Activated naive CD8-positive, alpha-beta T cell treated with anti-CD3 and anti-CD28 coated beads, Interleukin-2, amount 10 ng/mL, durations not matched to agents 7 days and 5 days (primary cell): ENCODE measurements at regions not wholly inside any gene's neighbourhood (a gene's known extent, or its start where the extent isn't known, plus 50 kb on each side); places are given as distances from the start of the nearest gene placed in this dataset.

Experiments used
- ATAC-seq: fragments of 150-1000 bp; cut with Tn5 transposase; one replicate; pipeline ENCODE4 v1.10.0; 2021; ENCODE audit warnings: low read depth, moderate library complexity
- POLR2A ChIA-PET: fragments of 350-600 bp; sonication (Branson Sonifier 250); formaldehyde crosslinking; loops from one replicate; lab custom pipeline; 2021; ENCODE audit warnings: antibody characterized with exemption; lab: Charles Lee
- DNase-seq: peaks from one replicate; pipeline ENCODE4 v3.0.0; 2021
- H3K27ac Mint-ChIP-seq: one replicate; pipeline ENCODE4 v1.8.0; 2022; ENCODE audit warnings: mild to moderate bottlenecking, mixed read lengths
- H3K27me3 Mint-ChIP-seq: one replicate; pipeline ENCODE4 v1.8.0; 2022; ENCODE audit warnings: mild to moderate bottlenecking, moderate library complexity, mixed read lengths
- H3K36me3 Mint-ChIP-seq: one replicate; pipeline ENCODE4 v1.8.0; 2021; ENCODE audit warnings: mild to moderate bottlenecking, mixed read lengths
- H3K4me1 Mint-ChIP-seq: one replicate; pipeline ENCODE4 v1.8.0; 2021; ENCODE audit warnings: mixed read lengths
- H3K4me3 Mint-ChIP-seq: one replicate; pipeline ENCODE4 v1.8.0; 2022; ENCODE audit warnings: mild to moderate bottlenecking, moderate library complexity, mixed read lengths
- H3K9me3 Mint-ChIP-seq: one replicate; pipeline ENCODE4 v1.8.0; 2021; ENCODE audit warnings: mixed read lengths

- DNase-seq, result no peak
- H3K9me3 Mint-ChIP-seq, result no peaks in the 10 kb centered on the region
- no peak for ATAC-seq
- POLR2A ChIA-PET, result no interaction called here
- peaks cover 17% of the 10 kb centered on the region for H3K27me3 Mint-ChIP-seq
- no peak overlapping the region for H3K27ac Mint-ChIP-seq
- no peaks in the 10 kb centered on the region for H3K36me3 Mint-ChIP-seq
- no peaks in the 10 kb centered on the region for H3K4me1 Mint-ChIP-seq
- no peak overlapping the region for H3K4me3 Mint-ChIP-seq
Measured at GRCh38 chr1:99456536-99456935, 189.4 kb upstream of the PALMD start.

GRCh38 chr1:99457381-99458165, 188.3 kb upstream of the PALMD start:
- POLR2A ChIA-PET, result no interaction called here
- H3K9me3 Mint-ChIP-seq, result no peaks in the 10 kb centered on the region
- ATAC-seq (no peak), DNase-seq (no peak)
- H3K4me3 Mint-ChIP-seq, result no peak overlapping the region
- H3K4me1 Mint-ChIP-seq, result no peaks in the 10 kb centered on the region
- peaks cover 23% of the 10 kb centered on the region for H3K27me3 Mint-ChIP-seq
- no peaks in the 10 kb centered on the region for H3K36me3 Mint-ChIP-seq
- H3K27ac Mint-ChIP-seq, result no peak overlapping the region

- Mint-ChIP-seq H3K36me3 (no peaks in the 10 kb centered on the region), H3K4me1 (no peaks in the 10 kb centered on the region), H3K4me3 (no peak overlapping the region), H3K9me3 (peaks cover under 1% of the 10 kb centered on the region), H3K27me3 (peaks cover 21% of the 10 kb centered on the region), H3K27ac (no peak overlapping the region)
- POLR2A ChIA-PET, result no interaction called here
- DNase-seq (no peak), ATAC-seq (no peak)
Measured at GRCh38 chr1:99461499-99461898, 184.4 kb upstream of the PALMD start.

GRCh38 chr1:99464738-99465137, 181.2 kb upstream of the PALMD start:
- Mint-ChIP-seq H3K9me3 (peaks cover 2% of the 10 kb centered on the region), H3K27ac (no peak overlapping the region), H3K36me3 (no peaks in the 10 kb centered on the region), H3K4me1 (no peaks in the 10 kb centered on the region), H3K27me3 (peaks cover 18% of the 10 kb centered on the region), H3K4me3 (no peak overlapping the region)
- DNase-seq, result no peak
- POLR2A ChIA-PET, result no interaction called here
- ATAC-seq, result no peak

GRCh38 chr1:99465176-99465900, 180.6 kb upstream of the PALMD start:
- H3K9me3 Mint-ChIP-seq, result peaks cover 2% of the 10 kb centered on the region
- no peak overlapping the region for H3K27ac Mint-ChIP-seq
- DNase-seq (no peak), ATAC-seq (no peak)
- H3K27me3 Mint-ChIP-seq, result peaks cover 16% of the 10 kb centered on the region
- POLR2A ChIA-PET, result no interaction called here
- no peaks in the 10 kb centered on the region for H3K4me1 Mint-ChIP-seq
- no peaks in the 10 kb centered on the region for H3K36me3 Mint-ChIP-seq
- H3K4me3 Mint-ChIP-seq, result no peak overlapping the region

GRCh38 chr1:99467645-99468044, 178.3 kb upstream of the PALMD start:
- H3K4me1 Mint-ChIP-seq, result no peaks in the 10 kb centered on the region
- no peak for DNase-seq
- H3K27me3 Mint-ChIP-seq, result peaks cover 6% of the 10 kb centered on the region
- no peak overlapping the region for H3K27ac Mint-ChIP-seq
- no peaks in the 10 kb centered on the region for H3K36me3 Mint-ChIP-seq
- ATAC-seq, result no peak
- no peak overlapping the region for H3K4me3 Mint-ChIP-seq
- H3K9me3 Mint-ChIP-seq, result peaks cover 2% of the 10 kb centered on the region
- POLR2A ChIA-PET, result no interaction called here

GRCh38 chr1:99469550-99469971, 176.4 kb upstream of the PALMD start:
- DNase-seq (no peak), ATAC-seq (no peak)
- POLR2A ChIA-PET, result no interaction called here
- Mint-ChIP-seq H3K27ac (no peak overlapping the region), H3K9me3 (peaks cover 2% of the 10 kb centered on the region), H3K4me3 (no peak overlapping the region), H3K4me1 (no peaks in the 10 kb centered on the region), H3K36me3 (no peaks in the 10 kb centered on the region), H3K27me3 (peaks cover 3% of the 10 kb centered on the region)

GRCh38 chr1:99472893-99473292, 173.0 kb upstream of the PALMD start:
- ATAC-seq, result no peak
- POLR2A ChIA-PET, result no interaction called here

GRCh38 chr1:99474350-99474893, 171.5 kb upstream of the PALMD start:
- H3K27ac Mint-ChIP-seq, result no peak overlapping the region
- no peaks in the 10 kb centered on the region for H3K9me3 Mint-ChIP-seq
- POLR2A ChIA-PET, result no interaction called here
- no peaks in the 10 kb centered on the region for H3K4me1 Mint-ChIP-seq
- peaks cover 7% of the 10 kb centered on the region for H3K27me3 Mint-ChIP-seq
- DNase-seq (no peak), ATAC-seq (no peak)
- H3K36me3 Mint-ChIP-seq, result no peaks in the 10 kb centered on the region
- H3K4me3 Mint-ChIP-seq, result no peak overlapping the region

More at GRCh38 chr1:99472893-99473292, 173.0 kb upstream of the PALMD start:
- Mint-ChIP-seq H3K27me3 (peaks cover 5% of the 10 kb centered on the region), H3K36me3 (no peaks in the 10 kb centered on the region), H3K4me3 (no peak overlapping the region), H3K4me1 (no peaks in the 10 kb centered on the region), H3K27ac (no peak overlapping the region), H3K9me3 (no peaks in the 10 kb centered on the region)
- DNase-seq, result no peak

GRCh38 chr1:99476058-99476457, 169.9 kb upstream of the PALMD start:
- POLR2A ChIA-PET, result no interaction called here
- no peak for ATAC-seq
- H3K27me3 Mint-ChIP-seq, result peaks cover 7% of the 10 kb centered on the region
- no peaks in the 10 kb centered on the region for H3K4me1 Mint-ChIP-seq
- H3K27ac Mint-ChIP-seq, result no peak overlapping the region
- H3K9me3 Mint-ChIP-seq, result no peaks in the 10 kb centered on the region
- DNase-seq, result no peak
- no peak overlapping the region for H3K4me3 Mint-ChIP-seq
- no peaks in the 10 kb centered on the region for H3K36me3 Mint-ChIP-seq

GRCh38 chr1:99481391-99481996, 164.4 kb upstream of the PALMD start:
- ATAC-seq, result no peak
- Mint-ChIP-seq H3K27ac (no peak overlapping the region), H3K4me3 (no peak overlapping the region), H3K36me3 (no peaks in the 10 kb centered on the region), H3K9me3 (no peaks in the 10 kb centered on the region), H3K4me1 (no peaks in the 10 kb centered on the region), H3K27me3 (peaks cover 12% of the 10 kb centered on the region)
- POLR2A ChIA-PET, result no interaction called here
- DNase-seq, result no peak

GRCh38 chr1:99482286-99482685, 163.6 kb upstream of the PALMD start:
- POLR2A ChIA-PET, result no interaction called here
- ATAC-seq (no peak), DNase-seq (no peak)
- Mint-ChIP-seq H3K4me1 (no peaks in the 10 kb centered on the region), H3K4me3 (no peak overlapping the region), H3K36me3 (no peaks in the 10 kb centered on the region), H3K27me3 (peaks cover 12% of the 10 kb centered on the region), H3K9me3 (no peaks in the 10 kb centered on the region), H3K27ac (no peak overlapping the region)

- ATAC-seq (no peak), DNase-seq (no peak)
- H3K27ac Mint-ChIP-seq, result no peak overlapping the region
- H3K4me1 Mint-ChIP-seq, result no peaks in the 10 kb centered on the region
- no peak overlapping the region for H3K4me3 Mint-ChIP-seq
- H3K36me3 Mint-ChIP-seq, result no peaks in the 10 kb centered on the region
- H3K27me3 Mint-ChIP-seq, result peaks cover 12% of the 10 kb centered on the region
- no peaks in the 10 kb centered on the region for H3K9me3 Mint-ChIP-seq
- POLR2A ChIA-PET, result no interaction called here
Measured at GRCh38 chr1:99482750-99483149, 163.2 kb upstream of the PALMD start.
